GM12891 (cell line): ENCODE measurements at regions not wholly inside any gene's neighbourhood (a gene's known extent, or its start where the extent isn't known, plus 50 kb on each side); places are given as distances from the start of the nearest gene placed in this dataset.

Source experiments
- POLR2A ChIP-seq: IDR thresholded peaks from 2 replicates; pipeline ENCODE4 v1.6.1; 2011; ENCODE audit warnings: low read depth, low read length, control low read depth
- SPI1 ChIP-seq: IDR thresholded peaks from 2 replicates; pipeline ENCODE4 v1.6.1; 2011; ENCODE audit warnings: low read depth, low read length, control low read depth

DNA sequence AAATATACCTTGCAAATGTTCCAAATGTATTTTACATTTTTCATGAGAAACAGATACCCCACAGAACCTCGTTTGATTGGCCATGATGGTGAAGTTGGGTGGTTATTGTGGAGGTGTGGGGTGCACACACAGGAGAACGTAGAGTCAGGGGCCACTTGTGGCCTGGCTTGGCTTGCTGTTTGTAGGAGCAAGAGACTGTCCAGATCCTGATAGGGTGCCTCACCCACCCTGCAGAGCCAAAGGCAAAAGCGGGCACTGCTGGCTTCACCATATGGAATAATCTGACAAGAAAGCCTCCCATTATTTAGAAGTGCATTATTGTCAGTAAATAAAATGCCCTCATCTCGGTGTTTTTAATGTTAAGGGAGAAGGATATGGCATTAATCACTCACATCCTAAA lies 330.2 kb downstream of the TEX29 start:
- no peak for TF ChIP-seq POLR2A
- no peak for TF ChIP-seq SPI1
